ENCODE measurements at regions not wholly inside any gene's neighbourhood (a gene's known extent, or its start where the extent isn't known, plus 50 kb on each side); places are given as distances from the start of the nearest gene placed in this dataset.

DNA sequence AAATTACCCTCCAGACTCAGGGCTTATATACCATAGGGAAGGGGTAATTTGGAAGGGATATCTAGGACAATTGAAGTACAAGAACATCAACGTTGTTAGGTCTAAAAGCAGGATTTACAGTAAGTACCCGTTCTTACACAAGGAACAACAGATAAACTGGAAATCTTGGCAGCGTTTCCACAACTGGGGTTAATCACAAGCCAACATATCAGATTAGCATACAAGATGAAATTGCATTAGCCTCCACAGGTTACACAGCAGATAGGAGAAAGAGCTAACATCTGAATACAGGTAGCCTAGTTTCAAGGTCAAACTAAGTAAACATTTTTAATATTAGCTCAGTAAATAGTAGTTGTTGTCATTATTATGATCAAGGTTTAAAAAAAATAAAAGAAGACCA, 1214.0 kb upstream of the PCDH20 start:
- Mint-ChIP-seq H3K36me3 (no peaks in the 10 kb centered on the region), H3K4me3 (no peak overlapping the region), H3K4me1 (ENCODE audit: low read depth in 2 of 2) (no peaks in the 10 kb centered on the region), H3K9me3 (peaks cover 6% of the 10 kb centered on the region), H3K27me3 (no peaks in the 10 kb centered on the region), H3K27ac (no peak overlapping the region)
- DNase-seq (ENCODE audit: low spot score) (no peak), ATAC-seq (no peak)

DNA sequence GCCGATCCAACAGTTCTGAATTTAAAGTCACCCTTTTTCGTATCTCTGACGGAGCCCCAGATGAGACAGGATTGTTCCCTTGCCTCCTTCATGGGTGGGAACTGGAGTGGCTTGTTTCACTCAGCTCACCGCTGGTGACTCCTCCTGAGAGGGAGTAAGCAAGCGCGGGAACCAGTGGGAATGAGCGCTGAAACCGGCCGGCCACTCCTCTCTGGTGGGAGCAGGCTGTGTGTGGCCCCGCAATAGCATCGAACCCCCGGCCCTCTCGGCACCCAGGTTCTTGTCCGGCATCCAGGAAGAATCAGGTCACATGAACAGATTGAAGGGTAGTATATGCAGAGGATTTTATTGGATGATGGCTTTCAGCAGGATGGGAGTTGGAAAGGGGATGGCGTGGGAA, 1211.6 kb upstream of the PCDH20 start:
- H3K27me3 Mint-ChIP-seq, result no peaks in the 10 kb centered on the region
- no peak overlapping the region for H3K27ac Mint-ChIP-seq
- no peaks in the 10 kb centered on the region for H3K36me3 Mint-ChIP-seq
- no peaks in the 10 kb centered on the region for H3K4me1 Mint-ChIP-seq (ENCODE audit: low read depth in 2 of 2)
- ATAC-seq (no peak), DNase-seq (ENCODE audit: low spot score) (no peak)
- H3K9me3 Mint-ChIP-seq, result peaks cover 6% of the 10 kb centered on the region
- H3K4me3 Mint-ChIP-seq, result no peak overlapping the region

DNA sequence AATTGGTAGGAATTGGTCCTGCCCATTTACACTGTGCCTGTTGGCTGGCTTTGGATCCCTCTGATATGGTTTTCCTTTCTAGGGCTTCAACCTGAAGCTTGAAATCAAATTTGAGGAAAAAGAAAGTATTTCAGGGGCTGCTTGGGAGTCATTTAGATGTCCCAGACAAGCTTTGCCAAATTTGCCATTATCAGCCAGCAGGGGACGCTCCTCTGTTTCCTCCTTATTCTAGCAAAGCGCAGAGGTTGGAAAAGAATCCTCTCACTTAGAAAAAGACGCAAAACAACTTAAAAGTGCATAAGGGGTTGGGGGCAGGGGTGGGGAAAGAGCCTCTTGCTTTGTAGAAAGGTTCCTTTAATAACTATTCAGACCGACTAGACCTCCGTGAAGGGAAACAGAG, 1211.1 kb upstream of the PCDH20 start:
- no peak overlapping the region for H3K27ac Mint-ChIP-seq
- H3K9me3 Mint-ChIP-seq, result peaks cover 6% of the 10 kb centered on the region
- DNase-seq (ENCODE audit: low spot score) (no peak), ATAC-seq (no peak)
- no peaks in the 10 kb centered on the region for H3K4me1 Mint-ChIP-seq (ENCODE audit: low read depth in 2 of 2)
- no peaks in the 10 kb centered on the region for H3K36me3 Mint-ChIP-seq
- H3K27me3 Mint-ChIP-seq, result no peaks in the 10 kb centered on the region
- H3K4me3 Mint-ChIP-seq, result no peak overlapping the region

DNA sequence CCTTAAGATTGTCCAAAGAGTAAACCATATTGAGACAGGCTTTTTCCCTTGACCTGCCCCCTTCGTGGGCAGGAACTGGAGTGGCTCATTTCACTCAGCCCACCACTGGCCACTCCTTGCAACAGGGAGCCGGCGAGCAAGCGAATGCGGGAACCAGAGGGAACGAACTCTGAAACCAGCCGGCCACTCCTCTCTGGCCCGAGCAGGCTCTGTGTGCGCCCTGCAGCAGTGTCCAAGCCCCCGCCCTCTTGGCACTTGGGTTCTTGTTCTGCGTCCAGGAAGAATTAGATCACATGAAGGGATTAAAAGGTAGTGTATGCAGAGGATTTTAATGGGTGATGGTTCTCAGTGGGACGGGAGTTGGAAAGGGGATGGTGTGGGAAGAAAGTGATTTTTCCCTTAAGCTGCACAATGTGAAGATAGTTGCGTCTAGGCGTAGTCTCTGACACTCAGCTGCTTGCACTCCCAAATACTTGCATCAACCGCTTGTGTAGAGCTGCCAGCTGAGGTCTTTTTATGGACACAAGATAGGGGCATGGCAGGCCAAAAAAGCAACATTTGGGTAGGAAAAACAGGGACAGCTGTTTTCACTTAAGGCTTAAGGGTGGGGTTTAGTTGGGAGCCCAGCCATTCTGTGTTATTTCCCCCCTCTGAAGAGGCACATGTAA, 1209.7 kb upstream of the PCDH20 start:
- peaks cover under 1% of the 10 kb centered on the region for H3K36me3 Mint-ChIP-seq
- no peak overlapping the region for H3K27ac Mint-ChIP-seq
- ATAC-seq (no peak), DNase-seq (ENCODE audit: low spot score) (no peak)
- H3K27me3 Mint-ChIP-seq, result no peaks in the 10 kb centered on the region
- no peaks in the 10 kb centered on the region for H3K4me1 Mint-ChIP-seq (ENCODE audit: low read depth in 2 of 2)
- H3K4me3 Mint-ChIP-seq, result no peak overlapping the region
- peaks cover 10% of the 10 kb centered on the region for H3K9me3 Mint-ChIP-seq

DNA sequence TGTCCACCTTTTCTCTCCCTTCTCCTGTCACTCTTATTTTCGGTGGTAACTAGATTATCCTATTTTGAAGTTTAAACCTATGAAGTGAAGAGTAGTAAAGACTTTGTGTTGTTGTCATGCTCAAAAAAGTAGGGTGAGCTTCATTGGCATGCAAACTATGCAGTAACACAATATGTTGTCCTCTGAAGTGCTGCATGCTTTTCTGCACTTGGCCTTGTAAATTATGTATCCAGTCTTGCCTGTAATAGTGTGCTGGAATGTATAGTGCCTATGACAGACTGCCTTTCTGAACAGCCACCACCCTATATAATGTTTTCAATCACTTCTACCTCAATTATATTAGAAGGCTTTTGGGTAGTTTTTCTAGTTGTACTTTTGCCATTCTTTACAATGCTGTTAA, 1198.2 kb upstream of the PCDH20 start:
- H3K27ac Mint-ChIP-seq, result no peak overlapping the region
- DNase-seq (ENCODE audit: low spot score) (no peak), ATAC-seq (no peak)
- H3K4me3 Mint-ChIP-seq, result no peak overlapping the region
- no peaks in the 10 kb centered on the region for H3K4me1 Mint-ChIP-seq (ENCODE audit: low read depth in 2 of 2)
- H3K9me3 Mint-ChIP-seq, result peaks cover 27% of the 10 kb centered on the region
- no peaks in the 10 kb centered on the region for H3K27me3 Mint-ChIP-seq
- H3K36me3 Mint-ChIP-seq, result peaks cover 18% of the 10 kb centered on the region

DNA sequence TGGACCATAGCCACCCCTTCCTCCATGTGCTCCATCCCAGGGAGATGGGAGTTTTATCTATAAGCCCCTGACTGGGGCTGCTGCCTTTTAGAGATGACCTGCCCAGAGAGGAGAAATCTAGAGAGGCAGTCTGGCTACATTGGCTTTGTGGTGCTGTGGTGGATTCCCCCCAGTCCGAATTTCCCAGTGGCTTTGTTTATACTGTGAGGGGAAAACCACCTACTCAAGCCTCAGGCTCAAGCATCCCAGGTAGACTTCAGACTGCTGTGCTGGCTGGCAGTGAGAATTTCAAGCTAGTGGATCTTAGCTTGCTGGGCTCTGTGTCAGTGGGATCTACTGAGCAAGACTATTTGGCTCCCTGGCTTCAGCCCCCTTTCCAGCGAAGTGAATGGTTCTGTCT, 1195.7 kb upstream of the PCDH20 start:
- H3K27ac Mint-ChIP-seq, result no peak overlapping the region
- DNase-seq (ENCODE audit: low spot score) (no peak), ATAC-seq (no peak)
- H3K27me3 Mint-ChIP-seq, result no peaks in the 10 kb centered on the region
- no peak overlapping the region for H3K4me3 Mint-ChIP-seq
- peaks cover 48% of the 10 kb centered on the region for H3K9me3 Mint-ChIP-seq
- H3K4me1 Mint-ChIP-seq (ENCODE audit: low read depth in 2 of 2), result no peaks in the 10 kb centered on the region
- H3K36me3 Mint-ChIP-seq, result peaks cover 24% of the 10 kb centered on the region

DNA sequence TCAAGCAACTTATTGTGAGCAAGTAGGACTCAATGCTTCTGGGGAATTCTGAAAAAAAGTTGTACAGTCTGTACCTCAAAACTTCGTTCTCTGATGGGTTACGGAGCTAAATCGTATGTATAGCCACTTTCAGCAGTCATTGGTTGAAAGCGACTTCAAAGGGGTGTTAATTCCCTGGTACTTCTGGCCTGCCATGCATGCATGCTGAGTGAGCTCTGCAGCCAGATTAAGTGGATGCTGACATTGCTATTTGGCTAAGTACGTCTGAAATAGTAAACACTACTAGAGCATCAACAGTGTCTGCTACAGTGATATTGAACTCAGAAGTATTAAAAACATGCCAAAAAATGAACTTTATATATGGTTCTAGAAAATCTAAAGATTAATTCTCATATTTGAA, 1183.1 kb upstream of the PCDH20 start:
- Mint-ChIP-seq H3K27ac (no peak overlapping the region), H3K9me3 (peaks cover 15% of the 10 kb centered on the region), H3K36me3 (peaks cover 7% of the 10 kb centered on the region), H3K4me1 (ENCODE audit: low read depth in 2 of 2) (no peaks in the 10 kb centered on the region), H3K27me3 (no peaks in the 10 kb centered on the region), H3K4me3 (no peak overlapping the region)
- DNase-seq (ENCODE audit: low spot score) (no peak), ATAC-seq (no peak)

DNA sequence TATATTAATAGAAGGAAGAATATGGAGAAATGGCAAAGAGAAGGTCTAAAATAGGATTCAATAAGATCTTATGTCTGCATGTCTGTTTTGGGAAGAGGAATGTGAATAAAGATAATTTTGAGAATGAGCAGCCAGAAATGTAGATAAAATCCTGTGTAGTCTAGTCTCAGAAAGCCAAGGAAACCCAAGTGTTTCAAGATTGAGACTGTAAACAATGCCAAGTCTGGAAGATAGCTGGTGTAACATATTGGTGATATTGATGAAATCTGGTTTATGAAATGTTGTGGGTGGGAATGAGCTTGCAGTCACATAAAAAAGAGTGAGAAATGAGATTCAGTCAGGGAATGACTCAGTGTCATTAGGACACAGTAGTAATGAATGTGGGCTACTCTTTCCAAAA, 1180.3 kb upstream of the PCDH20 start:
- no peak for DNase-seq (ENCODE audit: low spot score)
- Mint-ChIP-seq H3K4me1 (ENCODE audit: low read depth in 2 of 2) (no peaks in the 10 kb centered on the region), H3K27ac (no peak overlapping the region), H3K36me3 (peaks cover 7% of the 10 kb centered on the region), H3K9me3 (peaks cover 15% of the 10 kb centered on the region), H3K4me3 (no peak overlapping the region), H3K27me3 (no peaks in the 10 kb centered on the region)
- ATAC-seq, result no peak

DNA sequence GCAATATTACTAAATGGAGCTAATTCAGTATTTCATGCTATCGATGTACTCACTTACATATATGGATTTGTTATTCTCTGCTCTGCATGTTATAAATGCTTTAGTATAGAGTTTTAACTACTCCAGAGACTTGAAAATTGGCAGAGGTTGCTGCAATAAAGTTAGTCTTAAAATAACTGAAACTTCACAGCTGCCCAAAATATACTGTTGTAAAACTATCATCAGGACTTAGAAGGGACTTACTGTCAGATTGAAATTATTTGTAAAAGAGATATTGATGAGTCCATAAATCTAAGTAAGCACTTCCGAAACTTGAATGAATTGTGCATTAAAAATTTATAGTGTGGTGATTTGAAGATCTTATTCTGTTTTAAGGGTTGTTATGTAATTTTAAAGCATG, 1178.2 kb upstream of the PCDH20 start:
- ATAC-seq, result no peak

DNA sequence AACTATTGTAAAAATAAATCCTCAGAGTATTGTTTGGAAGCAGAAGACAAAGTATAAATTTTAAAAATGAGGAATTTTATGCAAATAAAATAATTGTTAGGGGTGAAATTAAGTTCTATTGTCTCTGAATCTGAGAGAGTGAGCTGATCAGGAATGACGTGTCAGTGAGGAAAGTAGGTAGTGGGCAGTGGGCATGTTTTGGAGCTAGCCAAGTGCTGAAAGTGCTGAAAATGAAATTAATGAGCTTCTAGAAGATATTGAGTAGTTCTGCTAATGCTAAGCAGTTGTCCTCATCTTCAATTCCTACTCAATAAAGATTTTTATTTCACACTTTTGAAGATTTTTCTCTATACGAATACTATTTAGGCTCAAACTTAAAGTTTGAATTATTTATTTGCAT, 1167.8 kb upstream of the PCDH20 start:
- H3K27ac Mint-ChIP-seq, result no peak overlapping the region
- no peaks in the 10 kb centered on the region for H3K27me3 Mint-ChIP-seq
- H3K9me3 Mint-ChIP-seq, result peaks cover 3% of the 10 kb centered on the region
- H3K4me3 Mint-ChIP-seq, result no peak overlapping the region
- DNase-seq (ENCODE audit: low spot score) (no peak), ATAC-seq (no peak)
- no peaks in the 10 kb centered on the region for H3K4me1 Mint-ChIP-seq (ENCODE audit: low read depth in 2 of 2)
- no peaks in the 10 kb centered on the region for H3K36me3 Mint-ChIP-seq

More for the DNA sequence above, 1178.2 kb upstream of the PCDH20 start:
- no peak for DNase-seq (ENCODE audit: low spot score)
- H3K4me1 Mint-ChIP-seq (ENCODE audit: low read depth in 2 of 2), result no peaks in the 10 kb centered on the region
- no peak overlapping the region for H3K27ac Mint-ChIP-seq
- H3K9me3 Mint-ChIP-seq, result peaks cover 19% of the 10 kb centered on the region
- peaks cover 7% of the 10 kb centered on the region for H3K36me3 Mint-ChIP-seq
- H3K4me3 Mint-ChIP-seq, result no peak overlapping the region
- H3K27me3 Mint-ChIP-seq, result no peaks in the 10 kb centered on the region

DNA sequence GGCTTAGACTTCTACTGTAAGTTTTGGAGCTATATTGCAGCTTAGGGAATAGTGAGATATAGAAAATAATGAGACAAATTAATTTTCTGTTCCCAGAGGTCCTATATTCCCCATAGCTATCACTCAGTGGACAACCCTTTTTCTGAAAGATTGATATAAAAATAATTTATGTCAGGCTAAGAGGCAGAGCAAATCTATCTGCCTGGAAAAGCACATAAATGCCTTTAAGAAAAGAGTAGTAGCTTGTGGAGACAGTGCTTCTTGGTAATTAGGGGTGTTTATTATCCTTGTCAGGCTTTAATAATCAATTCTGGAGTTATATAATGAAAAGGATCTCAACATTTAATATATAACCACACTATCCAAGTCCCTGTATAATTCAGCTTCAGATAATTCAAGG, 1162.8 kb upstream of the PCDH20 start:
- Mint-ChIP-seq H3K4me3 (no peak overlapping the region), H3K9me3 (peaks cover 7% of the 10 kb centered on the region), H3K36me3 (no peaks in the 10 kb centered on the region), H3K27ac (no peak overlapping the region), H3K27me3 (no peaks in the 10 kb centered on the region), H3K4me1 (ENCODE audit: low read depth in 2 of 2) (no peaks in the 10 kb centered on the region)
- DNase-seq (ENCODE audit: low spot score) (no peak), ATAC-seq (no peak)

DNA sequence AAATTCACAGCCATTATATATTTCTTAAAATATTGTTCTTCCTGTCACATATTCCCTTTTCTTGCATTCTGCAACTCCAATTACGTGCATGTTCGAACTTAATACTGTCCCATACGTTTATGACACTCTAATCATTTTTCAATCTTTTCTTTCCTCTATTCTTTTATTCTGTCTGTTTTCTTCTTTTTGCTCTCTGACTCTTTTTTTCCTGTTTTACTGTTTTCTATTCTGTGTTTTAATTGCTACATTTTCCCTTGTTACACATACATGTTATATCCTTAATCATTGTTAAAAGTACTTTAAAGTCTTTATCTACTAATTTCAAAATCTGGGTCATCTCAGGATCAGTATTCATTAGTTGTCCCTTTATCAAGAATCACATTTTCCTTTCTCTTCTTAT, 1149.1 kb upstream of the PCDH20 start:
- no peaks in the 10 kb centered on the region for H3K36me3 Mint-ChIP-seq

DNA sequence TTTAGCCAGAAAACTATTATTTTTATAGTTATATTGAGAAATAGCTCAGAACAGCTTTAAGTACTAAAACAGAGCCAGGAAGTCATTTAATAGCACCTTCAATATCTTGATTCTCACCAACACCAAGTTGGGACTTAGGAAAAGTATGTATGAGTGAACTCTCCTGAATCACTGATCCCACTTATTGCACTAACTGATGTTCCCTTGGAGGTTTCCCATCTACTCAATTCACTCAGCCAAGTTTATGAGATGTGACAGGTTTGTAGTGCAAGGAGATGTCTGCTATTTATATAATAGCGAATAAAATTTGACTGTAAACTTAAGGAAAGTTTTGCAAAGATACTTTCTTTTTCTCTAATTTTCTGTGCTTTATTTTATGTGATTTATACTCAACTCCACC, 1147.6 kb upstream of the PCDH20 start:
- H3K27me3 Mint-ChIP-seq, result no peaks in the 10 kb centered on the region
- H3K27ac Mint-ChIP-seq, result no peak overlapping the region
- ATAC-seq (no peak), DNase-seq (ENCODE audit: low spot score) (no peak)
- H3K9me3 Mint-ChIP-seq, result peaks cover 11% of the 10 kb centered on the region
- H3K4me3 Mint-ChIP-seq, result no peak overlapping the region
- no peaks in the 10 kb centered on the region for H3K4me1 Mint-ChIP-seq (ENCODE audit: low read depth in 2 of 2)
- H3K36me3 Mint-ChIP-seq, result no peaks in the 10 kb centered on the region

More for the DNA sequence above, 1149.1 kb upstream of the PCDH20 start:
- H3K4me3 Mint-ChIP-seq, result no peak overlapping the region
- no peaks in the 10 kb centered on the region for H3K4me1 Mint-ChIP-seq (ENCODE audit: low read depth in 2 of 2)
- DNase-seq (ENCODE audit: low spot score), result no peak
- no peak overlapping the region for H3K27ac Mint-ChIP-seq
- H3K27me3 Mint-ChIP-seq, result no peaks in the 10 kb centered on the region
- peaks cover 7% of the 10 kb centered on the region for H3K9me3 Mint-ChIP-seq
- no peak for ATAC-seq

DNA sequence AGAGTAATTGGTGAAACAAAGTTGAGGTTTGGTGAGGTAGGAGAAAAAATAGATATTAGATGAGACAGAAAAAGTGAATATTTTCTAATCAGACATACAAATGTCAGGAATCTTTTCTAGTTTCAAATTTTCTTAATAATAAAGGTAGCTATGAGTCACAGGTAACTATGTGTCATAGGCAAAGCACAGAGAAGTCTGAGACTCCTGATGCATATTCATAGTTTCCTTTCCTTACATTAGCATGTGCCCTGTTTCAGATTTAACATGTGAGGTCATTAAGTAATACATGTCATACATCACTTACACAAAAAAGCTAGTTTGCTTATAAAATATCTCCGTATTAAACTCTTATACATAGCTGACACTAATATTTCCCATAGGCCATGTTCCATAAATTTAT, 1141.3 kb upstream of the PCDH20 start:
- Mint-ChIP-seq H3K36me3 (no peaks in the 10 kb centered on the region), H3K4me1 (ENCODE audit: low read depth in 2 of 2) (no peaks in the 10 kb centered on the region), H3K27me3 (no peaks in the 10 kb centered on the region), H3K27ac (no peak overlapping the region), H3K4me3 (no peak overlapping the region), H3K9me3 (peaks cover 8% of the 10 kb centered on the region)
- no peak for DNase-seq (ENCODE audit: low spot score)
- ATAC-seq, result no peak

DNA sequence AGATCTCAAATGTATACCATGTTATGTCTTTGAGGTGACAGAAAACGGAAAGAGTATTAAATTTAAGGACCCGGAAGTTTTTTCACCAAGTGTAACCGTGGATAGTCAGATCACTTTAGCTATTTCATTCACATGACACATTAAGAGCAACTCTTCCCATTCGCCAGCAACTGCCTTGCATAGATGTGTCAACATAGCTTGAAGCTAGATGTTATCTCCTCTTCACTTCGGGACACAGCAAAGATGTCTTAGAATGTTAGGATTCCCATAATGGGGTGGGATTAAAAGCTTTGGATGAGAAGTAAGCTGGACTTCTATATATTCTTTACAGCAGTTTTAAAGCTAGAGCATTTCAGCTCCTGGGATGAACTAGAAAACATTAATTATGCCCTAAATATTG, 1135.9 kb upstream of the PCDH20 start:
- Mint-ChIP-seq H3K27ac (no peak overlapping the region), H3K27me3 (no peaks in the 10 kb centered on the region), H3K4me1 (ENCODE audit: low read depth in 2 of 2) (no peaks in the 10 kb centered on the region), H3K4me3 (no peak overlapping the region), H3K9me3 (peaks cover 3% of the 10 kb centered on the region), H3K36me3 (no peaks in the 10 kb centered on the region)
- ATAC-seq (no peak), DNase-seq (ENCODE audit: low spot score) (no peak)

Data from natural killer cell treated with Interleukin-12 subunit alpha and Interleukin-12 subunit beta and Interleukin-15 and Interleukin-18, amount 100 ng/mL, for 72 hours (primary cell).